Lower leg skin (tissue), 3 donors: ENCODE measurements at regions not wholly inside any gene's neighbourhood (a gene's known extent, or its start where the extent isn't known, plus 50 kb on each side); places are given as distances from the start of the nearest gene placed in this dataset.

ENCODE experiments used
- CTCF ChIP-seq, 3 donors: fragments of 450-650 bp; IDR thresholded peaks; one replicate each; pipeline ENCODE4 v1.5.1; 2016; ENCODE audit warnings: antibody characterized with exemption in 3 of 3, mild to moderate bottlenecking in 3 of 3, moderate library complexity in 2 of 3
- POLR2A ChIP-seq, 2 donors: fragments of 450-650 bp; IDR thresholded peaks; one replicate each; pipeline ENCODE4 v1.6.1; 2016 to 2017; ENCODE audit warnings: antibody characterized with exemption in 2 of 2, mild to moderate bottlenecking in 1 of 2, moderate library complexity in 1 of 2

- no peak for TF ChIP-seq CTCF (IDR thresholded peaks at IDR 0.05)
- TF ChIP-seq POLR2A (IDR thresholded peaks at IDR 0.05) = no peak
These were observed 233.1 kb downstream of the RPIA start for GRCh38 chr2:88924533-88924932.
